IMR-90 (cell line): ENCODE measurements at regions not wholly inside any gene's neighbourhood (a gene's known extent, or its start where the extent isn't known, plus 50 kb on each side); places are given as distances from the start of the nearest gene placed in this dataset.

ENCODE experiments used
- ATAC-seq: fragments of 200-7000 bp; cut with Tn5 transposase; 2 replicates; pipeline ENCODE4 v1.9.1; 2020; ENCODE audit warnings: low read depth, mild to moderate bottlenecking, moderate library complexity
- BruUV-seq: library from RNA; stranded (reverse); fragments of 400-500 nt; replicated peaks from 2 replicates; lab custom pipeline; 2021; lab: Mats Ljungman, UMichigan
- CTCF ChIA-PET: fragments of 300-600 bp; formaldehyde crosslinking; extraction: SDS; loops from one replicate; lab custom pipeline; 2021; ENCODE audit warnings: antibody characterized with exemption; lab: Yijun Ruan, JAX
- POLR2A ChIA-PET: fragments of 300-600 bp; sonication (Branson Sonifier 250); formaldehyde crosslinking; loops from one replicate; lab custom pipeline; 2022; ENCODE audit warnings: antibody characterized with exemption; ENCODE audit not compliant: unreplicated experiment; lab: Charles Lee
- DNase-seq: peaks from one replicate; pipeline ENCODE4 v3.0.0; 2013
- H2AFZ ChIP-seq: replicated peaks from 2 replicates; pipeline ENCODE3; 2013; ENCODE audit warnings: low read length, mild to moderate bottlenecking; ENCODE audit not compliant: poor library complexity
- H2AK5ac ChIP-seq: 2 replicates; pipeline ENCODE4 v1.6.1; 2013; ENCODE audit warnings: low read depth, low read length, inconsistent platforms
- H2AK9ac ChIP-seq: replicated peaks from 2 replicates; pipeline ENCODE3; 2013; ENCODE audit warnings: mild to moderate bottlenecking, low read depth, low read length, moderate library complexity; ENCODE audit not compliant: poor library complexity
- H2BK120ac ChIP-seq: 2 replicates; pipeline ENCODE4 v1.6.1; 2013; ENCODE audit warnings: low read depth, low read length, inconsistent platforms
- H2BK15ac ChIP-seq: 3 replicates; pipeline ENCODE4 v1.6.1; 2013; ENCODE audit warnings: low read depth, low read length, inconsistent platforms
- H2BK20ac ChIP-seq: 2 replicates; pipeline ENCODE4 v1.6.1; 2013; ENCODE audit warnings: low read depth, mild to moderate bottlenecking, inconsistent platforms, low read length, moderate library complexity
- H2BK5ac ChIP-seq: 2 replicates; pipeline ENCODE4 v1.6.1; 2013; ENCODE audit warnings: mild to moderate bottlenecking, low read depth, low read length, inconsistent platforms; ENCODE audit not compliant: poor library complexity, severe bottlenecking
- H3K14ac ChIP-seq: replicated peaks from 2 replicates; pipeline ENCODE4 v1.6.1; 2013; ENCODE audit warnings: low read depth, low read length, inconsistent platforms
- H3K18ac ChIP-seq: 2 replicates; pipeline ENCODE4 v1.6.1; 2013; ENCODE audit warnings: low read depth, low read length, control low read depth
- H3K23ac ChIP-seq: 2 replicates; pipeline ENCODE4 v1.6.1; 2013; ENCODE audit warnings: low read depth, low read length, inconsistent platforms
- H3K27ac ChIP-seq: 2 replicates; pipeline ENCODE4 v1.5.1; 2013; ENCODE audit warnings: mild to moderate bottlenecking, control low read depth, low read length; ENCODE audit not compliant: insufficient read depth
- H3K27me3 ChIP-seq: 2 replicates; pipeline ENCODE4 v1.6.1; 2013; ENCODE audit warnings: low read length; ENCODE audit not compliant: control insufficient read depth, insufficient read depth
- H3K36me3 ChIP-seq: 2 replicates; pipeline ENCODE4 v1.6.1; 2013; ENCODE audit warnings: low read length, mixed read lengths; ENCODE audit not compliant: control insufficient read depth, insufficient read depth
- H3K4ac ChIP-seq: 2 replicates; pipeline ENCODE4 v1.6.1; 2013; ENCODE audit warnings: low read depth, low read length, inconsistent platforms
- H3K4me1 ChIP-seq: 2 replicates; pipeline ENCODE4 v1.6.1; 2013; ENCODE audit warnings: low read length, mixed read lengths; ENCODE audit not compliant: control insufficient read depth, insufficient read depth
- H3K4me2 ChIP-seq: 2 replicates; pipeline ENCODE4 v1.6.1; 2013; ENCODE audit warnings: low read depth, mild to moderate bottlenecking, control low read depth, low read length, moderate library complexity
- H3K4me3 ChIP-seq: 2 replicates; pipeline ENCODE4 v1.5.1; 2013; ENCODE audit warnings: low read depth, mild to moderate bottlenecking, control low read depth, low read length, moderate library complexity; ENCODE audit not compliant: insufficient read depth
- H3K56ac ChIP-seq: 2 replicates; pipeline ENCODE4 v1.6.1; 2013; ENCODE audit warnings: low read length, inconsistent platforms; ENCODE audit not compliant: insufficient read depth; ENCODE audit errors: extremely low read depth
- H3K79me1 ChIP-seq, 2 experiments: 2 replicates each; pipeline ENCODE4 v1.6.1; 2013; ENCODE audit warnings: low read length in 2 of 2, inconsistent platforms in 1 of 2, low read depth in 1 of 2
- H3K9ac ChIP-seq: 2 replicates; pipeline ENCODE4 v1.6.1; 2013; ENCODE audit warnings: low read depth, low read length, control low read depth
- H3K9me1 ChIP-seq: 2 replicates; pipeline ENCODE4 v1.6.1; 2013; ENCODE audit warnings: low read length, inconsistent platforms; ENCODE audit not compliant: insufficient read depth
- H3K9me3 ChIP-seq: 2 replicates; pipeline ENCODE4 v1.6.1; 2013; ENCODE audit warnings: low read length; ENCODE audit not compliant: control insufficient read depth, insufficient read depth
- H4K20me1 ChIP-seq: 2 replicates; pipeline ENCODE4 v1.6.1; 2013; ENCODE audit warnings: low read length, inconsistent platforms; ENCODE audit not compliant: insufficient read depth
- H4K5ac ChIP-seq: 2 replicates; pipeline ENCODE4 v1.6.1; 2013; ENCODE audit warnings: mild to moderate bottlenecking, low read depth, low read length, control low read depth
- H4K8ac ChIP-seq, 2 experiments: 2 replicates each; pipeline ENCODE4 v1.6.1; 2013; ENCODE audit warnings: low read depth in 2 of 2, low read length in 2 of 2, control low read depth in 1 of 2, inconsistent platforms in 1 of 2
- H4K91ac ChIP-seq: 2 replicates; pipeline ENCODE4 v1.6.1; 2013; ENCODE audit warnings: low read depth, low read length, inconsistent platforms; ENCODE audit not compliant: insufficient read depth
- MAZ ChIP-seq: IDR thresholded peaks from 2 replicates; pipeline ENCODE4 v1.6.1; 2012; ENCODE audit warnings: low read depth, mild to moderate bottlenecking, low read length, improper control_type of control experiment, moderate library complexity, borderline replicate concordance
- NFE2L2 ChIP-seq: fragments of 150-350 bp; IDR thresholded peaks from 2 replicates; pipeline ENCODE4 v1.6.1; 2016; ENCODE audit warnings: low read depth, mild to moderate bottlenecking, low read length
- whole genome bisulfite sequencing, 2 experiments: methylation state at CpG; one replicate each; pipeline versions ENCODE4 v1.1.5 to v1.1.7; 2013; ENCODE audit warnings: missing lambda C conversion rate in 2 of 2; ENCODE audit not compliant: insufficient read length in 1 of 2; ENCODE audit errors: extremely low coverage in 2 of 2; 5-methylcytosine and 5-hydroxymethylcytosine counted together
- dilution Hi-C: fragments of 300-500 bp; cut with HindIII; formaldehyde crosslinking; loops from one replicate; pipeline ENCODE4 v1.14.3; 2018; ENCODE audit warnings: low sequenced_read_pairs; ENCODE audit not compliant: unreplicated experiment
- in situ Hi-C: fragments of 300-500 bp; cut with MboI; formaldehyde crosslinking; loops from 3 replicates; pipeline ENCODE4 v1.14.3; 2019; ENCODE audit warnings: low sequenced_read_pairs, inconsistent platforms, mixed read lengths
- intact Hi-C: fragments of 100-400 bp; cut with micrococcal nuclease; formaldehyde crosslinking; loops from 2 replicates; pipeline ENCODE4 v1.10.0; 2022

DNA sequence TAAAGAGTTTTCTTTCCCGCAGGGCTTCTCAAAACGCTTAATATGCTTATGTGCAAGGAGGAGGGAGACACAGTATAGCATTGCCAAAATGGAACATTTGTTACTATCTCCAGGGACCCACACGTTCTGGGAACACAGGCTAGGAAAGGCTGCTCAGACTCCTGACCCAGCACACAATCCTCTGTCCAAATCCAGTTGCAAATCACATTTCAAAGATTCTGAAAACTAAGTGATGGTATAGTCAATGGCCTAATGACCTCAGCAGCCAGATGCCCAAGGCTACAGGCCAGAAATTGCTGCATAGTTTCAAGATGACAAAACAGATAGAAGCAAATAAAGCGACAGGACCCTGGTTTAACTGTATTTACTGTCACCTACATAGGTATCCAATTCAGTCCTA is 97.0 kb upstream of the GRIP1 start:
- dilution Hi-C loops = no loop called here
- CTCF ChIA-PET = no interaction called here

More for the DNA sequence above, 97.0 kb upstream of the GRIP1 start:
- no peaks in the 10 kb centered on the region for H4K20me1 ChIP-seq
- no peak for DNase-seq
- H3K9me1 ChIP-seq = no peaks in the 10 kb centered on the region
- no peak overlapping the region for H2AK9ac ChIP-seq
- H3K18ac ChIP-seq = no peak overlapping the region
- no peaks in the 10 kb centered on the region for H3K79me1 ChIP-seq
- no peak overlapping the region for H3K14ac ChIP-seq
- no peak overlapping the region for H2BK120ac ChIP-seq
- no peak overlapping the region for H2AFZ ChIP-seq
- no peak overlapping the region for H3K23ac ChIP-seq
- H2BK15ac ChIP-seq = no peak overlapping the region
- POLR2A ChIA-PET = no interaction called here
- WGBS, 2 experiments = no CpG with 5 or more reads among the region's 4 CpGs
- TF ChIP-seq NFE2L2 = no peak
- no peak for TF ChIP-seq MAZ
- H4K8ac ChIP-seq = no peak overlapping the region
- no peak overlapping the region for H4K91ac ChIP-seq
- no peaks in the 10 kb centered on the region for H3K36me3 ChIP-seq
- H3K4me1 ChIP-seq = no peaks in the 10 kb centered on the region
- H2BK20ac ChIP-seq = no peak overlapping the region
- no peak overlapping the region for H3K27ac ChIP-seq
- no peak overlapping the region for H3K4me3 ChIP-seq
- no peaks in the 10 kb centered on the region for H3K27me3 ChIP-seq
- H3K9me3 ChIP-seq = no peaks in the 10 kb centered on the region
- ATAC-seq = no peak
- no peak overlapping the region for H2AK5ac ChIP-seq
- no peak overlapping the region for H3K9ac ChIP-seq
- H2BK5ac ChIP-seq = no peak overlapping the region
- H3K56ac ChIP-seq = no peak overlapping the region
- H4K5ac ChIP-seq = no peak overlapping the region
- BruUV-seq = no TSS peak
- no peak overlapping the region for H3K4ac ChIP-seq
- intact Hi-C loops (no loop called here), in situ Hi-C loops (no loop called here)
- H3K4me2 ChIP-seq = no peak overlapping the region
